IMR-90 (cell line): ENCODE measurements at regions not wholly inside any gene's neighbourhood (a gene's known extent, or its start where the extent isn't known, plus 50 kb on each side); places are given as distances from the start of the nearest gene placed in this dataset.

Experiments used
- ATAC-seq: fragments of 200-7000 bp; cut with Tn5 transposase; 2 replicates; pipeline ENCODE4 v1.9.1; 2020; ENCODE audit warnings: low read depth, mild to moderate bottlenecking, moderate library complexity
- BruUV-seq: library from RNA; stranded (reverse); fragments of 400-500 nt; replicated peaks from 2 replicates; lab custom pipeline; 2021; lab: Mats Ljungman, UMichigan
- CTCF ChIA-PET: fragments of 300-600 bp; formaldehyde crosslinking; extraction: SDS; loops from one replicate; lab custom pipeline; 2021; ENCODE audit warnings: antibody characterized with exemption; lab: Yijun Ruan, JAX
- POLR2A ChIA-PET: fragments of 300-600 bp; sonication (Branson Sonifier 250); formaldehyde crosslinking; loops from one replicate; lab custom pipeline; 2022; ENCODE audit warnings: antibody characterized with exemption; ENCODE audit not compliant: unreplicated experiment; lab: Charles Lee
- DNase-seq: peaks from one replicate; pipeline ENCODE4 v3.0.0; 2013
- H2AFZ ChIP-seq: replicated peaks from 2 replicates; pipeline ENCODE3; 2013; ENCODE audit warnings: low read length, mild to moderate bottlenecking; ENCODE audit not compliant: poor library complexity
- H2AK5ac ChIP-seq: 2 replicates; pipeline ENCODE4 v1.6.1; 2013; ENCODE audit warnings: low read depth, low read length, inconsistent platforms
- H2AK9ac ChIP-seq: replicated peaks from 2 replicates; pipeline ENCODE3; 2013; ENCODE audit warnings: mild to moderate bottlenecking, low read depth, low read length, moderate library complexity; ENCODE audit not compliant: poor library complexity
- H2BK120ac ChIP-seq: 2 replicates; pipeline ENCODE4 v1.6.1; 2013; ENCODE audit warnings: low read depth, low read length, inconsistent platforms
- H2BK15ac ChIP-seq: 3 replicates; pipeline ENCODE4 v1.6.1; 2013; ENCODE audit warnings: low read depth, low read length, inconsistent platforms
- H2BK20ac ChIP-seq: 2 replicates; pipeline ENCODE4 v1.6.1; 2013; ENCODE audit warnings: low read depth, mild to moderate bottlenecking, inconsistent platforms, low read length, moderate library complexity
- H2BK5ac ChIP-seq: 2 replicates; pipeline ENCODE4 v1.6.1; 2013; ENCODE audit warnings: mild to moderate bottlenecking, low read depth, low read length, inconsistent platforms; ENCODE audit not compliant: poor library complexity, severe bottlenecking
- H3K14ac ChIP-seq: replicated peaks from 2 replicates; pipeline ENCODE4 v1.6.1; 2013; ENCODE audit warnings: low read depth, low read length, inconsistent platforms
- H3K18ac ChIP-seq: 2 replicates; pipeline ENCODE4 v1.6.1; 2013; ENCODE audit warnings: low read depth, low read length, control low read depth
- H3K23ac ChIP-seq: 2 replicates; pipeline ENCODE4 v1.6.1; 2013; ENCODE audit warnings: low read depth, low read length, inconsistent platforms
- H3K27ac ChIP-seq: 2 replicates; pipeline ENCODE4 v1.5.1; 2013; ENCODE audit warnings: mild to moderate bottlenecking, control low read depth, low read length; ENCODE audit not compliant: insufficient read depth
- H3K27me3 ChIP-seq: 2 replicates; pipeline ENCODE4 v1.6.1; 2013; ENCODE audit warnings: low read length; ENCODE audit not compliant: control insufficient read depth, insufficient read depth
- H3K36me3 ChIP-seq: 2 replicates; pipeline ENCODE4 v1.6.1; 2013; ENCODE audit warnings: low read length, mixed read lengths; ENCODE audit not compliant: control insufficient read depth, insufficient read depth
- H3K4ac ChIP-seq: 2 replicates; pipeline ENCODE4 v1.6.1; 2013; ENCODE audit warnings: low read depth, low read length, inconsistent platforms
- H3K4me1 ChIP-seq: 2 replicates; pipeline ENCODE4 v1.6.1; 2013; ENCODE audit warnings: low read length, mixed read lengths; ENCODE audit not compliant: control insufficient read depth, insufficient read depth
- H3K4me2 ChIP-seq: 2 replicates; pipeline ENCODE4 v1.6.1; 2013; ENCODE audit warnings: low read depth, mild to moderate bottlenecking, control low read depth, low read length, moderate library complexity
- H3K4me3 ChIP-seq: 2 replicates; pipeline ENCODE4 v1.5.1; 2013; ENCODE audit warnings: low read depth, mild to moderate bottlenecking, control low read depth, low read length, moderate library complexity; ENCODE audit not compliant: insufficient read depth
- H3K56ac ChIP-seq: 2 replicates; pipeline ENCODE4 v1.6.1; 2013; ENCODE audit warnings: low read length, inconsistent platforms; ENCODE audit not compliant: insufficient read depth; ENCODE audit errors: extremely low read depth
- H3K79me1 ChIP-seq, 2 experiments: 2 replicates each; pipeline ENCODE4 v1.6.1; 2013; ENCODE audit warnings: low read length in 2 of 2, inconsistent platforms in 1 of 2, low read depth in 1 of 2
- H3K9ac ChIP-seq: 2 replicates; pipeline ENCODE4 v1.6.1; 2013; ENCODE audit warnings: low read depth, low read length, control low read depth
- H3K9me1 ChIP-seq: 2 replicates; pipeline ENCODE4 v1.6.1; 2013; ENCODE audit warnings: low read length, inconsistent platforms; ENCODE audit not compliant: insufficient read depth
- H3K9me3 ChIP-seq: 2 replicates; pipeline ENCODE4 v1.6.1; 2013; ENCODE audit warnings: low read length; ENCODE audit not compliant: control insufficient read depth, insufficient read depth
- H4K20me1 ChIP-seq: 2 replicates; pipeline ENCODE4 v1.6.1; 2013; ENCODE audit warnings: low read length, inconsistent platforms; ENCODE audit not compliant: insufficient read depth
- H4K5ac ChIP-seq: 2 replicates; pipeline ENCODE4 v1.6.1; 2013; ENCODE audit warnings: mild to moderate bottlenecking, low read depth, low read length, control low read depth
- H4K8ac ChIP-seq, 2 experiments: 2 replicates each; pipeline ENCODE4 v1.6.1; 2013; ENCODE audit warnings: low read depth in 2 of 2, low read length in 2 of 2, control low read depth in 1 of 2, inconsistent platforms in 1 of 2
- H4K91ac ChIP-seq: 2 replicates; pipeline ENCODE4 v1.6.1; 2013; ENCODE audit warnings: low read depth, low read length, inconsistent platforms; ENCODE audit not compliant: insufficient read depth
- CEBPB ChIP-seq: IDR thresholded peaks from 2 replicates; pipeline ENCODE4 v1.6.1; 2012; ENCODE audit warnings: low read depth, low read length, improper control_type of control experiment
- CTCF ChIP-seq: conservative IDR thresholded peaks from 2 replicates; pipeline ENCODE4 v1.5.1; 2012; ENCODE audit warnings: mild to moderate bottlenecking, low read depth, low read length, improper control_type of control experiment
- FOS ChIP-seq: fragments of 150-350 bp; IDR thresholded peaks from 2 replicates; pipeline ENCODE4 v1.6.1; 2016; ENCODE audit warnings: low read depth, low read length
- MAZ ChIP-seq: IDR thresholded peaks from 2 replicates; pipeline ENCODE4 v1.6.1; 2012; ENCODE audit warnings: low read depth, mild to moderate bottlenecking, low read length, improper control_type of control experiment, moderate library complexity, borderline replicate concordance
- MXI1 ChIP-seq: IDR thresholded peaks from 2 replicates; pipeline ENCODE4 v1.6.1; 2012; ENCODE audit warnings: low read depth, mild to moderate bottlenecking, low read length, moderate library complexity, borderline replicate concordance
- NFE2L2 ChIP-seq: fragments of 150-350 bp; IDR thresholded peaks from 2 replicates; pipeline ENCODE4 v1.6.1; 2016; ENCODE audit warnings: low read depth, mild to moderate bottlenecking, low read length
- POLR2A ChIP-seq: IDR thresholded peaks from 2 replicates; pipeline ENCODE4 v1.6.1; 2012; ENCODE audit warnings: mild to moderate bottlenecking, low read depth, low read length
- RAD21 ChIP-seq: IDR thresholded peaks from 2 replicates; pipeline ENCODE4 v1.6.1; 2012; ENCODE audit warnings: low read length, improper control_type of control experiment
- RCOR1 ChIP-seq: IDR thresholded peaks from 2 replicates; pipeline ENCODE4 v1.6.1; 2012; ENCODE audit warnings: mild to moderate bottlenecking, low read length, improper control_type of control experiment; ENCODE audit not compliant: insufficient replicate concordance
- SMC3 ChIP-seq: fragments of 150-350 bp; IDR thresholded peaks from 2 replicates; pipeline ENCODE4 v1.6.1; 2016; ENCODE audit warnings: low read depth, mild to moderate bottlenecking, antibody characterized with exemption, low read length, moderate library complexity
- WGBS, 2 experiments: methylation state at CpG; one replicate each; pipeline versions ENCODE4 v1.1.5 to v1.1.7; 2013; ENCODE audit warnings: missing lambda C conversion rate in 2 of 2; ENCODE audit not compliant: insufficient read length in 1 of 2; ENCODE audit errors: extremely low coverage in 2 of 2; 5-methylcytosine and 5-hydroxymethylcytosine counted together
- dilution Hi-C: fragments of 300-500 bp; cut with HindIII; formaldehyde crosslinking; loops from one replicate; pipeline ENCODE4 v1.14.3; 2018; ENCODE audit warnings: low sequenced_read_pairs; ENCODE audit not compliant: unreplicated experiment
- in situ Hi-C: fragments of 300-500 bp; cut with MboI; formaldehyde crosslinking; loops from 3 replicates; pipeline ENCODE4 v1.14.3; 2019; ENCODE audit warnings: low sequenced_read_pairs, inconsistent platforms, mixed read lengths
- intact Hi-C: fragments of 100-400 bp; cut with micrococcal nuclease; formaldehyde crosslinking; loops from 2 replicates; pipeline ENCODE4 v1.10.0; 2022

- dilution Hi-C loops, result no loop called here
- peak overlapping the region; percentile 73 for H3K4me2 ChIP-seq
- CTCF ChIA-PET, result interaction anchor here (0.5 to 3.3 kb wide), 26 partner anchors 9 to 597 kb away, joined by 3 to 23 read pairs (median 4); partner anchors contain the start of gene MBNL2
These were observed 112.2 kb upstream of the MBNL2 start for GRCh38 chr13:97109841-97110492.

More at GRCh38 chr13:97109841-97110492, 112.2 kb upstream of the MBNL2 start:
- intact Hi-C loops, result loop anchor here (1.0 to 10.0 kb wide), 6 partner anchors 102 to 690 kb away; no protein-coding TSS in a partner anchor
- ATAC-seq (peak; percentile 90), DNase-seq (peak; percentile 85)
- Histone ChIP-seq H3K4me1 (peaks cover 27% of the 10 kb centered on the region), H3K9me1 (peaks cover 16% of the 10 kb centered on the region), H3K18ac (0 out of 2 replicates have a peak overlapping the region, but pooled peaks have one; percentile 17), H3K27me3 (no peaks in the 10 kb centered on the region), H2BK20ac (peak overlapping the region; percentile 78), H4K91ac (peak overlapping the region; percentile 17), H3K14ac (no peak overlapping the region; the same call in 1 of the 2 replicates), H4K8ac (peak overlapping the region; percentile 5 to 53; a peak in 2 of 4 replicates), H2BK120ac (peak overlapping the region; percentile 68), H3K79me1 (peaks cover 0 to 3% of the 10 kb centered on the region in 2 experiments; a peak in 2 of 4 replicates), H3K56ac (no peak overlapping the region), H3K4ac (peak overlapping the region; percentile 64), H2AK5ac (peak overlapping the region; percentile 29; the same call in 1 of the 2 replicates), H3K27ac (no peak overlapping the region), H2BK15ac (peak overlapping the region; percentile 40; the same call in 2 of the 3 replicates), H3K4me3 (no peak overlapping the region), H2BK5ac (no peak overlapping the region), H4K20me1 (no peaks in the 10 kb centered on the region), H4K5ac (no peak overlapping the region), H2AFZ (peak overlapping the region; percentile 77), H3K9ac (no peak overlapping the region), H3K36me3 (no peaks in the 10 kb centered on the region), H3K23ac (peak overlapping the region; percentile 31; the same call in 1 of the 2 replicates), H3K9me3 (no peaks in the 10 kb centered on the region), H2AK9ac (peak overlapping the region; percentile 57)
- POLR2A ChIA-PET, result interaction anchor here (0.6 to 0.8 kb wide), 3 partner anchors 16 to 1989 kb away, joined by 3 to 24 read pairs (median 4); no protein-coding TSS in a partner anchor
- TF ChIP-seq MXI1 (peak; percentile 77), MAZ (peak; percentile 44; the same call in 1 of the 2 replicates), RAD21 (peak; percentile 97), CTCF (peak; percentile 98), NFE2L2 (no peak), SMC3 (peak; percentile 98), FOS (peak; percentile 49), CEBPB (peak; percentile 83), RCOR1 (no peak), POLR2A (peak; percentile 44; the same call in 1 of the 2 replicates)
- BruUV-seq, result no TSS peak
- in situ Hi-C loops, result loop anchor here (10.0 kb wide), 1 partner anchor 245 kb away; no protein-coding TSS in a partner anchor
- 0% methylated on average over 10 of the region's 34 CpGs; no CpG with 5 or more reads in 1 of the 2 experiments for WGBS, 2 experiments
